ENCODE measurements at regions not wholly inside any gene's neighbourhood (a gene's known extent, or its start where the extent isn't known, plus 50 kb on each side); places are given as distances from the start of the nearest gene placed in this dataset.

DNA sequence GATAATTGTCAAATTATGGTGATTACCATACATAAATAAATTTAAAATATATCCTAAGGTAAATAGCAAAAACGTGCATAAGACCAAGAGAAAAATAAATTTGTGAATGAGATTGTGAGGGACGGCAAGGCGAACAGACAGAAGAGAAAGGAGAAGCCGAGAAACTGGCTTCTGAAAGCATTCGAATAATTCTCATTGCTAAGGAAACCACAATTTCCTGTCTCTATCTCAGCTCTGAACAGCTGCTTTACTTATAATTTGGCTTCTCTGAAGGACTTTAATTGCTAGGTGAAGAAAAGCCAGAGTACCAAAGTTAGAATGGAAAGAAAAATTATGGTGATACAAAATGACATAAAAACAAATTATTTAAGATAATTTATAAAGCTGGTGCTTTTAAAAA, 79.0 kb upstream of the RGS17 start:
- DNase-seq = no peak

DNA sequence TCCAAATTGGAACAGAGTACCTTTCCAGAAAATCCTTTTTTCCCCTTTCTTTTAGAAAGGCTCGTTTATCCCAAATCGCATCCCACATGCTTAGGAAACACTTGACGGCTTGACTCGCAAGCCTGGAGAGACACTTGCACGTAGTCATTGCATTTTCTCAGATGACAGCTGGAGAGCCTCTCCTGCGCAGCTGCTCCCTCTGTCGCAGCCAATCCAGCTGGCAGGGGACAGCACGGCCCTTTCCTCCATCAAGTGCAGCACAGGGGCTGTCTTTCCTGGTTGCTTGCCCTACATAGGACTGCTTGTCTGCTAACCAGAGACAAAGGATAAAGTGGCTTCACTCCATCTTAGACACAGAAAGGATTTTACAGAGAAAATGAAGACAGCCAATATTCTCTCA, 77.6 kb upstream of the RGS17 start:
- DNase-seq = peak; percentile 87

DNA sequence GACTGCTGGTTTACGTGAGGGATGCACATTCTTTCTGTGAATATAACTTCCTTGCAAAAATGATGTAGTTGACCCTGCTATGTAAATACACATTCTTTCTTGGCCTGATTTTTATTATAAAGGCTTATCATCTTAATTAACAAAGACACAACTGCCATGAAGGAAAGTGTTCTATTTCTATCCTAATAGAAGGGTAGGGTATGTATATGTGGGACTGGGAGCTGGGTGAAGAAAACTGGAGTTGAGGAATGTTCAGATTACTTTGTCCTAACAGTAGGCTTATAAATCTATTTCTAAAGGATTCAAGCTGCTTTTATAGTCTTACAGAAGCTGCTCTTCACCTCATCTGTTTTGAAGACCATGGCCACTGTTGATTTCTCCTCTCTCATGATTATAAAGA, 76.5 kb upstream of the RGS17 start:
- no peak for DNase-seq

DNA sequence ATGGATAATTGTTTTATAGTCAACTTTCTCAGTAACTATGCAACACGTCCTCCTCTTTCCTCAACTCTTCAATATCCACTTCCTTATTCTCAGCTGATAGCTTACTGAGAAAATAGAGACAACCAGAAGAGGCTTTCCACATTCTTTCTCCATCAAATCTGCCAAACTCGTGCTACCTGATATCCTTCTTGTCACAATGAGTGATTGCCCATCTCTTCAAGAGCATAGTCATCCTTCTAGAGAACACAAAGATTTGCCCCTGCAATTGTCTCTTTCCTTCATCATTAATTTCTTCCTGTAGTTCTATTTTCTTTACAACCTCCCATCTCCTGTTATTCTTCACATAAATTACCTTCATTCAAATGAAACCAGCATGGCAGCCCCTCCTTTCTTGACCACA, 75.9 kb upstream of the RGS17 start:
- no peak for DNase-seq

DNA sequence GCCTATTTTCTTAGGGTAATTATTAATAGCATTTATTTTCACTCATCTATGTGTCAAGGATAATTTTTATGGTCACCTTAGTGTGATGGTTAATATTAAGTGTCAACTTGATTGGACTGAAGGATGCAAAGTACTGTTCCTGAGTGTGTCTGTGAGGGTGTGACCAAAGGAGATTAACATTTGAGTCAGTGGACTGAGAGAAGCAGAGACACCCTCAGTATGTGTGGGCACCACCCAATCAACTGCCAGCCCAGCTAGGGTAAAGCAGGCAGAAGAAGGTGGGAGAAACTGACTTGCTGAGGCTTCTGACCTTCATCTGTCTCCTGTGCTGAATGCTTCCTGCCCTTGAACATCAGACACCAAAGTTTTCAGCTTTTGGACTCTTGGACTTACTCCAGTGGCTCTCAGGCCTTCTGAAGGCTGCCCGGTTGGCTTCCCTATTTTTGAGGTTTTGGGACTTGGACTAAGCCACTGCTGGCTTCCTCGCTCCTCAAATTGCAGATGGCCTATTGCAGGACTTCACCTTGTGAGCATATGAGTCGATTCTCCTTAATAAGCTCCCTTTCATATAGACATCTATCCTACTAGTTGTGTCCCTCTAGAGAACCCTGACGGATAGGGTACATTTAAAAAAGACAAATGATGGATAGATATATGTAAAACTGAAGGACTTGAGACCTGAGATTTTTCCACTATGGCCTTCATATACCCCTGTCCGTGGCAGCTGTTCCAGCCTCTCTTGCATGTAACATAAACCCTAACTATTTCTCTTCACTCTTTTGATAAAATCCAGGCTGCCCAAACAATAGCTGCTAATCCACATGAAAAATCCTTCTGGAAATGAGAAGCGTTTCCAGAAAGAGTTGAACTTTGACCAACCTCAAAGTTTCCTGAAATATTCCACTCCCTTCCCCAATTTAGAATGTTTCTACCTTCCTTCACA, 62.1 kb upstream of the RGS17 start:
- DNase-seq = no peak

DNA sequence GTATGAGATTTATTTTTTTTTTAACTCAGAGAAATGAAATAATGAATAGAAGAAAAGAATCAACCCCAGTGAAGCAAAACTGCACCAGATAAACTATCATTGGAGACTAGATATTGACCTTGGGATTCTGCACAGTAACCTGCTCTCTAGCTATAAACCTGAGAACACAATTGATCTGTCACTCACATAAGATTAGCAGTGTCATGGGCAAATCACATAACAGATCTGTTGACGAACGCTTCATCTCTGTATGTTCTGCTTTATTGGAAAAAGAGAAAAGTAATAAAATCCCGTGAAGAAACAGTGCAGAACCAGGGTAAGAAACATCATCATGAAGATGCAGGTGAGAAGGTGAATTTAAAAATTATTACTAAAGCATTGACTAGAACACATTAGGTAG, 52.8 kb upstream of the RGS17 start:
- DNase-seq = no peak
